Thyroid gland (tissue), 4 donors: ENCODE measurements at regions not wholly inside any gene's neighbourhood (a gene's known extent, or its start where the extent isn't known, plus 50 kb on each side); places are given as distances from the start of the nearest gene placed in this dataset.

ENCODE experiments used
- DNase-seq, 2 donors: peaks; one replicate each; pipeline ENCODE4 v3.0.0-alpha.2; 2019
- H3K27ac ChIP-seq, 3 donors: fragments of 200-600 bp; sonication (generic); 1 replicate in 2 of 3; 2 replicates in 1 of 3; pipeline ENCODE4 v1.5.1; 2016 to 2019; ENCODE audit warnings: mild to moderate bottlenecking in 1 of 3, moderate library complexity in 1 of 3
- H3K27me3 ChIP-seq: fragments of 200-600 bp; sonication (generic); one replicate; pipeline ENCODE4 v1.5.1; 2019
- H3K36me3 ChIP-seq, 2 donors: fragments of 200-600 bp; sonication (generic); one replicate each; pipeline ENCODE4 v1.5.1; 2016 to 2019
- H3K4me1 ChIP-seq, 2 donors: fragments of 200-600 bp; sonication (generic); one replicate each; pipeline ENCODE4 v1.5.1; 2017 to 2019
- H3K4me3 ChIP-seq, 3 donors: fragments of 200-600 bp; sonication (generic); replicated peaks in 1 of 3; 1 replicate in 2 of 3; 2 replicates in 1 of 3; pipeline ENCODE4 v1.5.1; 2016; ENCODE audit warnings: mild to moderate bottlenecking in 1 of 3
- H3K9me3 ChIP-seq: fragments of 200-600 bp; sonication (generic); one replicate; pipeline ENCODE4 v1.5.1; 2017
- POLR2A ChIP-seq, 2 donors: fragments of 450-650 bp; IDR thresholded peaks; one replicate each; pipeline ENCODE4 v1.6.1; 2017; ENCODE audit warnings: antibody characterized with exemption in 2 of 2, mild to moderate bottlenecking in 2 of 2, moderate library complexity in 1 of 2
- WGBS, 2 donors: methylation state at CpG; one replicate each; pipeline ENCODE4 v1.1.5; 2017; 5-methylcytosine and 5-hydroxymethylcytosine counted together
- intact Hi-C: fragments of 100-400 bp; cut with DNase I; formaldehyde crosslinking; loops from one replicate; pipeline ENCODE4 v1.15.1; 2023
- TF ChIP-seq, protein P1 (sequence below), 6 experiments: fragments of 200-600 bp in 3 of 6; fragments of 450-650 bp in 3 of 6; sonication (generic) in 3 of 6; IDR thresholded peaks; one replicate each; pipeline ENCODE4 v1.5.1; 2016 to 2019; ENCODE audit warnings: antibody characterized with exemption in 6 of 6, mild to moderate bottlenecking in 2 of 6, inconsistent platforms in 1 of 6, moderate library complexity in 1 of 6

DNA sequence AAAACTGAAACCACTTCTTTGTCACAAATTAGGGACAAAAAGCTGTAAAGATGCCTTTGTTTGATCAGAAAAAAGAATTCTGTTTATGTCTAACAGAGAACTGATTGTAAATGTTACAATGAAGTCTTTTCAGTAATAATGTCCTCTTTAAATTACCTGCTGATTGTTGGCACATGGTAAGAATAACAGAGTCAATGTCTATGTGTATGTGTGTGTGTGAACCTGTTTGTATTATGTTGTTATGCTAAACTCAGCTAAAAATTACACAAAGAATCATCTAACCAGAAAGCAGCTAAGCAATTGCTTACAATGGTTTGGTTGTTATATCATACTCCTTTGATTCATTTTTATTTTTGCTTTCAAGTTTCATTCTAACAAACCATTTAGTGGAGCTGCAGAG lies 159.1 kb upstream of the PDZRN3 start:
- H3K9me3 ChIP-seq: no peaks in the 10 kb centered on the region
- H3K27me3 ChIP-seq: no peaks in the 10 kb centered on the region
- TF ChIP-seq POLR2A (IDR thresholded peaks at IDR 0.05): no peak
- TF ChIP-seq, protein P1, sequence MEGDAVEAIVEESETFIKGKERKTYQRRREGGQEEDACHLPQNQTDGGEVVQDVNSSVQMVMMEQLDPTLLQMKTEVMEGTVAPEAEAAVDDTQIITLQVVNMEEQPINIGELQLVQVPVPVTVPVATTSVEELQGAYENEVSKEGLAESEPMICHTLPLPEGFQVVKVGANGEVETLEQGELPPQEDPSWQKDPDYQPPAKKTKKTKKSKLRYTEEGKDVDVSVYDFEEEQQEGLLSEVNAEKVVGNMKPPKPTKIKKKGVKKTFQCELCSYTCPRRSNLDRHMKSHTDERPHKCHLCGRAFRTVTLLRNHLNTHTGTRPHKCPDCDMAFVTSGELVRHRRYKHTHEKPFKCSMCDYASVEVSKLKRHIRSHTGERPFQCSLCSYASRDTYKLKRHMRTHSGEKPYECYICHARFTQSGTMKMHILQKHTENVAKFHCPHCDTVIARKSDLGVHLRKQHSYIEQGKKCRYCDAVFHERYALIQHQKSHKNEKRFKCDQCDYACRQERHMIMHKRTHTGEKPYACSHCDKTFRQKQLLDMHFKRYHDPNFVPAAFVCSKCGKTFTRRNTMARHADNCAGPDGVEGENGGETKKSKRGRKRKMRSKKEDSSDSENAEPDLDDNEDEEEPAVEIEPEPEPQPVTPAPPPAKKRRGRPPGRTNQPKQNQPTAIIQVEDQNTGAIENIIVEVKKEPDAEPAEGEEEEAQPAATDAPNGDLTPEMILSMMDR (IDR thresholded peaks at IDR 0.05): no peak
- intact Hi-C loops: no loop called here
- no peaks in the 10 kb centered on the region for H3K4me1 ChIP-seq
- H3K27ac ChIP-seq: no peak overlapping the region
- no peak for DNase-seq
- no peaks in the 10 kb centered on the region for H3K36me3 ChIP-seq
- H3K4me3 ChIP-seq: no peak overlapping the region

DNA sequence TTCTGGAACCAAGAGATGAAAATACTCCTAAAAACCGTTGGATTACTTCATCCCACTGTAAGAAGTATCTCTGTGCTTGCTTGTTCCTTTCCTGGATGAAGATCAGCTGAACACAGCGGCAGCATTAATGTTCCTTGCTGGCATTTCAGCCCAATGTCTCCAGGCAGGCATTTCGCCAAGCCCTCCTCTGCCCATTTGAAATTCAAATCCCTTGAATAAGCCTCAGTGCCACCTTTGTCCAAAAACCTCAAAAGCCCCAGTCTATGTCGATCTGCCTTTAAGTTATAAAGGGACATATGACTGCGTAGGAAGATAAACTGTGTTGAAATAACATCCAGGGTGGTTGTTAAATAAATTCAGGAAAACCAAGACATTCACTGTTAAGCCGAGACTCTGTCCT lies 156.8 kb upstream of the PDZRN3 start:
- Histone ChIP-seq H3K27ac (no peak overlapping the region), H3K4me1 (no peaks in the 10 kb centered on the region), H3K36me3 (no peaks in the 10 kb centered on the region), H3K4me3 (no peak overlapping the region), H3K9me3 (no peaks in the 10 kb centered on the region), H3K27me3 (no peaks in the 10 kb centered on the region)
- TF ChIP-seq, protein P1 (IDR thresholded peaks at IDR 0.05): no peak
- TF ChIP-seq POLR2A (IDR thresholded peaks at IDR 0.05): no peak
- no peak for DNase-seq
- WGBS, 2 donors: 80 to 84% methylated on average over 6 of the region's 6 CpGs
- intact Hi-C loops: no loop called here

DNA sequence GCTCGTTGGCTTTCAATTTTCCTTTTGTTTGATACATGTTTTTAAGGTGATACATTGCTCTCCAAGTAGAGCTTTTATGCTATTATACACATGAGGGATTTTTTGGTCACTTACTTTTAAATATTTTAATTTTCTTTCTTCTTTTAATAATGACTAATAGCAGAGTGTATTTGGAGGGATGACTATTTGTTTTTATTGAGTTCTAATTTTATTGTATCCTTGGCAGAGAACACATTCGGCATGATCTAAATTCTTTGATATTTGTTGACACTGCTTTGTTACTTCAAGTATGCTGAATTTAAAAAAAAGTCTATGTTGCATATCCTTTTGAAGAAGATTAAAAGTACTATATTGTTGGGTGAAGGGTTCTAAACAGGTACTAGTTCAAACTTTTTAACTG lies 149.9 kb upstream of the PDZRN3 start:
- TF ChIP-seq, protein P1 (IDR thresholded peaks at IDR 0.05): no peak
- TF ChIP-seq POLR2A (IDR thresholded peaks at IDR 0.05): no peak
- Histone ChIP-seq H3K4me1 (no peaks in the 10 kb centered on the region), H3K36me3 (no peaks in the 10 kb centered on the region), H3K9me3 (no peaks in the 10 kb centered on the region), H3K27ac (no peak overlapping the region), H3K27me3 (no peaks in the 10 kb centered on the region), H3K4me3 (no peak overlapping the region)
- DNase-seq: no peak
- intact Hi-C loops: no loop called here
- 53 to 55% methylated on average over 2 of the region's 2 CpGs for WGBS, 2 donors

DNA sequence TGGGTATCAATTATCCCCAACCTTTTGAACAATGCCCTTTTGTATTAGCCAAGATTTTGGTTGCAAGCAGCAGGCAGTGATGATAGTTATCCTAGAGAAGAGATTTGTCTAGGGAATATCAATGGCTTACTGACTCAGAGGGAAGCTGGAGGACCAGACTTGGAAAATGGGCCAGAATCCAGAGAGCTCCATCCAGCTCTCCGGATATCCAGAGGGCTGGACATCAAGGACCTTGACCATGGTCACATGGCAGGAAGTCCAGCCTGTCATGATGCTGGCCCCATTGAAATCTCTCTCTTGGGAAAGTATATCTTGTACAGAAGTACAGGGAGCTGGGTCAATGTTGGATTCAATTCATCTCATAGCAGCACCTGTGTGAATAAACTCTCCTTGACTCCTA lies 148.5 kb upstream of the PDZRN3 start:
- Histone ChIP-seq H3K4me3 (no peak overlapping the region), H3K27me3 (no peaks in the 10 kb centered on the region), H3K4me1 (no peaks in the 10 kb centered on the region), H3K36me3 (no peaks in the 10 kb centered on the region), H3K9me3 (no peaks in the 10 kb centered on the region), H3K27ac (no peak overlapping the region)
- no peak for DNase-seq
- TF ChIP-seq POLR2A (IDR thresholded peaks at IDR 0.05): no peak
- TF ChIP-seq, protein P1 (IDR thresholded peaks at IDR 0.05): no peak
- intact Hi-C loops: no loop called here
- WGBS, 2 donors: 28% methylated on average over 1 of the region's 1 CpG; no CpG with 5 or more reads in 1 of the 2 donors

DNA sequence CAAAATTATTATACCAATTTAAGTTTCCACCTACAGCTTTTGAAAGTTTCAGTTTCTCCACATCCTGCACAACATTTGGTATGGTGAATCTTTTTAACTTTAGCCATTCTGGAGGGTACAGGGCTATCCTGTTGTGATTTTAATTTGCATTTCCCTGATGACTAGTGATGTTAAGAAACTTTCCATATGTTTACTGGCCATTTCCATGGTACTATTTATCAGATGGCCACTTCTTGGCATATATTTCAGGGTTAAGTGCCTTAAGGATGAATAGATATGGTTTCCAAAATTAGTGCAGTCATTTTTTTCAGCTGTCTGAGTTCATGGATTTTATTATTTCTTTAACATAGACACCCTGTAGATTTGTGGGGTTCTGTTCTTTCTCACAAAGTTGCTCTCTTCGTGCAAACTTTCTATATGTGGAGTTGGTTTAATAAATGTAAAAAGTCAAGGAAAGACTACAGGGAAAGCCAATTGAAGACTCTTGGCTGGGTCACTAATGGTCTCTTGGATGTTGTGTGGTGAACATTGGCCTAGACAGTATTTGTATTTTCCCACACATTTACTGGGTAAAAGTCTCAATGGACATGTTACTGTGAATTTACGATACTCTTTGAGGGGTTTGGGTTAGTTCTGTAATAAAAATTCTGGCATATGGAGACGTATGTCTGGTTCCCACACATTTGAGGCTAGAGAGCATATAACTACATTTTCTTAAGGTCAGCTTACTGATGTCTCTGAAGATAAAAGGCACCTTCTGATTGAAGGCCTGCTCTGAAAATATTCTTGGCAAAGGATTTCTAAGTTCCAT lies 147.5 kb upstream of the PDZRN3 start:
- no peaks in the 10 kb centered on the region for H3K36me3 ChIP-seq
- no peak overlapping the region for H3K27ac ChIP-seq
- no peak for TF ChIP-seq POLR2A (IDR thresholded peaks at IDR 0.05)
- TF ChIP-seq, protein P1 (IDR thresholded peaks at IDR 0.05): no peak
- no peak for DNase-seq
- H3K4me1 ChIP-seq: no peaks in the 10 kb centered on the region
- 76 to 79% methylated on average over 3 of the region's 3 CpGs for WGBS, 2 donors
- H3K27me3 ChIP-seq: no peaks in the 10 kb centered on the region
- intact Hi-C loops: no loop called here
- H3K9me3 ChIP-seq: no peaks in the 10 kb centered on the region
- H3K4me3 ChIP-seq: no peak overlapping the region
